ENCODE measurements at regions not wholly inside any gene's neighbourhood (a gene's known extent, or its start where the extent isn't known, plus 50 kb on each side); places are given as distances from the start of the nearest gene placed in this dataset.
A peak's percentile ranks its signal among the peaks of the same experiment; 100 is the strongest.

DNA sequence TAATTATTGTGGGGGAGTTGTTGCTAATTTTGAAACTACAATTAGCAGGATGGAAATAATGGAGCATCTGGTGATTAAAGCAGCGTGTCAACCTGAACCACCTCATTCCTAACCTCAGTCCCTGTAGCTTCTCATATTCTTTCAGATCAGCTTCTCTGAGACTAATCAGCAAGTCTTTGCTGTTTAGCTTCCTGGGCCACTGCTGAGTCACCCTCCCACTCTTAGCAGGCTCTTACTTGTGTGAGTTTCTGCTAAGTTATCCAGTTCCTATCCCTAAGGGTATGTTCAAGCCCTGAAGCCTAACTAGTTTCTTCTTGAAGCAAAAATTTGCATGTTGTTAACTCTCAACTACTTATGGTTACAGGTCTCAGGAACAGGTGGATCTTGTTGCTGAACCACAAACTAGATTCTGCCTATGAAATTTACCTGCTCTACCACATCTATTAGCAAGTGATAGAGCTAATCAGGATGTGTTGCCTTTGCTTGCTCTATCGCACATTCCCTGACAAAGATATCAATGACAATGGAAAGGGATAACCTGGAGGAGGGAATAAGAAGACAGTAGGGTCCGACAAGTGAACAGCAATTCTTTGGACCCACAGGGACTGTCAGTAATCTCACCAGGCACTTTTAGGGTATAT lies 134.2 kb downstream of the EIF4E start:
- Mint-ChIP-seq H3K9me3 (ENCODE audit: unreplicated experiment) (no peaks in the 10 kb centered on the region), H3K27ac (ENCODE audit: unreplicated experiment) (no peak overlapping the region), H3K4me3 (ENCODE audit: unreplicated experiment) (no peak overlapping the region), H3K27me3 (ENCODE audit: unreplicated experiment) (peaks cover 19% of the 10 kb centered on the region), H3K36me3 (ENCODE audit: unreplicated experiment) (no peaks in the 10 kb centered on the region), H3K4me1 (ENCODE audit: unreplicated experiment) (no peaks in the 10 kb centered on the region)
- TF ChIP-seq, protein P1, sequence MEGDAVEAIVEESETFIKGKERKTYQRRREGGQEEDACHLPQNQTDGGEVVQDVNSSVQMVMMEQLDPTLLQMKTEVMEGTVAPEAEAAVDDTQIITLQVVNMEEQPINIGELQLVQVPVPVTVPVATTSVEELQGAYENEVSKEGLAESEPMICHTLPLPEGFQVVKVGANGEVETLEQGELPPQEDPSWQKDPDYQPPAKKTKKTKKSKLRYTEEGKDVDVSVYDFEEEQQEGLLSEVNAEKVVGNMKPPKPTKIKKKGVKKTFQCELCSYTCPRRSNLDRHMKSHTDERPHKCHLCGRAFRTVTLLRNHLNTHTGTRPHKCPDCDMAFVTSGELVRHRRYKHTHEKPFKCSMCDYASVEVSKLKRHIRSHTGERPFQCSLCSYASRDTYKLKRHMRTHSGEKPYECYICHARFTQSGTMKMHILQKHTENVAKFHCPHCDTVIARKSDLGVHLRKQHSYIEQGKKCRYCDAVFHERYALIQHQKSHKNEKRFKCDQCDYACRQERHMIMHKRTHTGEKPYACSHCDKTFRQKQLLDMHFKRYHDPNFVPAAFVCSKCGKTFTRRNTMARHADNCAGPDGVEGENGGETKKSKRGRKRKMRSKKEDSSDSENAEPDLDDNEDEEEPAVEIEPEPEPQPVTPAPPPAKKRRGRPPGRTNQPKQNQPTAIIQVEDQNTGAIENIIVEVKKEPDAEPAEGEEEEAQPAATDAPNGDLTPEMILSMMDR (IDR thresholded peaks at IDR 0.05), result no peak
- no peak for DNase-seq (ENCODE audit: extremely low spot score, unreplicated experiment)

DNA sequence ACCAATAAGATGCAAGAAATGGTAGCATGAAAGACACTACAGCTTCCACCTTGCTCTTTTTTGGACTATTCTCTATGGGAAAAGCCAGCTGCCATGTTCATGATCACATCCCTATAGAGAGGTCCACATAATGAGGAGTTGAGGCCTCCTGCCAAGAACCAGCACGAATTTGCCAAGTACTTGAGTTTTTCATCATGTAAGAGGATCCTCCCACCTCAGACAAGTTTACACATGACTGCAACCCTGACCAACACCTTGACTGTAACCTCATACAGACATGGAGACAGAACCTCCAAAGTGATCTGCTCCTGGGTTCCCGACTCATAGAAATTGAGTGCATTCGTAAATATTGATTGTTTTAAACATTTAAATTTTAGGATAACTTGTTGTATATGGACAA lies 135.2 kb upstream of the TSPAN5 start:
- Mint-ChIP-seq H3K9me3 (ENCODE audit: unreplicated experiment) (peaks cover 5% of the 10 kb centered on the region), H3K4me1 (ENCODE audit: unreplicated experiment) (no peaks in the 10 kb centered on the region), H3K27ac (ENCODE audit: unreplicated experiment) (no peak overlapping the region), H3K27me3 (ENCODE audit: unreplicated experiment) (peaks cover 19% of the 10 kb centered on the region), H3K4me3 (ENCODE audit: unreplicated experiment) (no peak overlapping the region), H3K36me3 (ENCODE audit: unreplicated experiment) (no peaks in the 10 kb centered on the region)
- TF ChIP-seq, protein P1 (IDR thresholded peaks at IDR 0.05), result no peak
- no peak for DNase-seq (ENCODE audit: extremely low spot score, unreplicated experiment)

DNA sequence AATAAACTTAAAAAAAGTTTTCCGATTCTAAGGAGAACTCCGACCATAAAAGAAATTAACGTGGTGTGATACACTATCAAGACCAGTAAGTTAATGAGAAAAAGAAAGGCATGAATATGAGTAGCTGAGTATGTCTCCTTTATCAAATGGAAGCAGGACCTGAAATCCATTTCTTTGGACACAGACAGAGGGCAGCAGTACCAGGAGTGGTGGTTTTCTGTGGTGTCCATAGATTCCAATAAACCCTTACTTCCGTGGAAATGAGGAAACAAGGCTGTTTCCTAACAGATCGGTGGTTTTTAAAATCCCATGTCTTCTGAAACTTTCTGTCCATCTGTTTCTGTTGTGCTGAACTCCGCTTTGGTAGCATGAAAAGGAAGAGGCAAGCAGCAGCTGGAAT lies 128.5 kb upstream of the TSPAN5 start:
- Mint-ChIP-seq H3K27me3 (ENCODE audit: unreplicated experiment) (peaks cover 4% of the 10 kb centered on the region), H3K36me3 (ENCODE audit: unreplicated experiment) (no peaks in the 10 kb centered on the region), H3K4me3 (ENCODE audit: unreplicated experiment) (no peak overlapping the region), H3K27ac (ENCODE audit: unreplicated experiment) (no peak overlapping the region), H3K9me3 (ENCODE audit: unreplicated experiment) (peaks cover 5% of the 10 kb centered on the region), H3K4me1 (ENCODE audit: unreplicated experiment) (no peaks in the 10 kb centered on the region)
- TF ChIP-seq, protein P1 (IDR thresholded peaks at IDR 0.05), result peak; percentile 28
- DNase-seq (ENCODE audit: extremely low spot score, unreplicated experiment), result no peak

DNA sequence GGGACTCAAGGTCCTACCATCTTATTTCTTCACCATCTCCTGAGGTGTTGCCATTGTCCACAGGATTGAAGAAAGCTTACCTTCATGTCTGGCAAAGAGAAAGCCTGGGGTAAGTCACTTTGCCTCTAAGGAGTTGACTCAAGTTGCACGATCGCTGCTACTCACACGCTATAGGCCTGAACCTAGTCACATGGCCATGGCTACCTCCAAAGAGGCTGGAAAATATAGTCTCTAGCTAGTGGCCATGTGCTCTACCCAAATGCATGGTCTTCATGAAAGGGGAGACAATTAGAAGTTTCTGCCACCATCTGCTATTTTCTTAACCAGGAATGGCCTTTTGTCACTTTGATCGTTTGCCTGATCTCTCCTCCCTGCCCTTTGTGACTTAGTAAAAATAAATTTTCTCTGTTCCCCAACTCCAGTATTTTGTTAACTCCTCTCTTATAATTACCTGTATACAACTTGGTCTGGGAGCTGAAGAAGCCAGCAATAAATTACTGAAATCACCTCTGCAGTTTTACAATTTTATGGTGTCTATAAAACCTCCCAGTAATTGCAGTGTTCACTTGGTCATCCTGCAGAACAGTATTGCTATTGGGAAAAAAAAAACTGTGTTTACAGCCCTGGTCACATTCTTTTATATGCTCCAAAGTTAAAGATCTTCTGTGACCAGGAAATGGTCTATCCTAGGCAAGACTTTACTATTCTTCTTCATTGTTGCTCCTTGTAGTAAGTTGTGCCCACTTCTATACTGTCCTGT lies 126.7 kb upstream of the TSPAN5 start:
- Mint-ChIP-seq H3K4me1 (ENCODE audit: unreplicated experiment) (no peaks in the 10 kb centered on the region), H3K27me3 (ENCODE audit: unreplicated experiment) (peaks cover 6% of the 10 kb centered on the region), H3K9me3 (ENCODE audit: unreplicated experiment) (peaks cover 5% of the 10 kb centered on the region), H3K36me3 (ENCODE audit: unreplicated experiment) (no peaks in the 10 kb centered on the region), H3K27ac (ENCODE audit: unreplicated experiment) (no peak overlapping the region), H3K4me3 (ENCODE audit: unreplicated experiment) (no peak overlapping the region)
- TF ChIP-seq, protein P1 (IDR thresholded peaks at IDR 0.05), result no peak
- no peak for DNase-seq (ENCODE audit: extremely low spot score, unreplicated experiment)

DNA sequence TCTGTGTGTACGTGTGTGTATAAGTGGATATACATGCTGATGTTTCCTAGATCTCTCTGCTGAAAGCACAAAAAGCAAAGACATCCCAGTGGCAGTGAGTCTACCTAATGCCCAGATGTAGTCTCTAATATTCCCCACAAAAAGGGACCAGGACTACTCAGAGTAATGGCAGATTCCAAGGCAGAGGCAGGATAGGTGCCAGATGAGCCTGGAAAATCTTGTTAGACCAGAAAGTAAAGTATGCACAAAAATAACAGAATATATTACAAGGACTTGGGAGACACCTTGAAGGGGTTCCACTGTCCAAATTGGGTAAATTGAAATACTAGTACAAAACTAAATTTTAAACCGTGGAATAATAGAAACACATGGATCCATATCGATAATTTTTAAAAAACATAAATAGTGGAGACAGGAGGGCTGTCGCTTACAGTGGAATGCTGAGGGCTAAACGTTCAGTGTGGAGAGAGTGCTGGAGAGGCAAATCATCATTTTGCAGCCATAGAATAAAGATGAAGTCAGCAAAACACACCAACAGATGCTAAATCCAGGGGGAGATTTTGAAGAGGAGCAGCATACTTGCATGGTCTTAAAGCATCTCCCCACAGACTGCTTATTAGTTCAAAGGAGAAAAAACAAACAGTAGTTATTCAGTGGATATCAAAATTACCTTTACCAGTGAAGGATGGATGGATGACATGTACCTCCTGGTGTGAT lies 123.4 kb upstream of the TSPAN5 start:
- Mint-ChIP-seq H3K27ac (ENCODE audit: unreplicated experiment) (no peak overlapping the region), H3K4me1 (ENCODE audit: unreplicated experiment) (peaks cover 5% of the 10 kb centered on the region), H3K4me3 (ENCODE audit: unreplicated experiment) (no peak overlapping the region), H3K27me3 (ENCODE audit: unreplicated experiment) (peaks cover 6% of the 10 kb centered on the region), H3K9me3 (ENCODE audit: unreplicated experiment) (no peaks in the 10 kb centered on the region), H3K36me3 (ENCODE audit: unreplicated experiment) (no peaks in the 10 kb centered on the region)
- TF ChIP-seq, protein P1 (IDR thresholded peaks at IDR 0.05), result no peak
- no peak for DNase-seq (ENCODE audit: extremely low spot score, unreplicated experiment)
